NCI-H526 (cell line): ENCODE measurements at regions not wholly inside any gene's neighbourhood (a gene's known extent, or its start where the extent isn't known, plus 50 kb on each side); places are given as distances from the start of the nearest gene placed in this dataset.

ENCODE experiments used
- DNase-seq, 2 experiments: peaks; one replicate each; lab custom pipeline; 2025; lab: John Stamatoyannopoulos, UW

GRCh38 chr9:118954857-118955256, 414.4 kb downstream of the BRINP1 start:
- DNase-seq = no peak

- no peak for DNase-seq
Observed at GRCh38 chr9:118957585-118957984, 411.6 kb downstream of the BRINP1 start.

GRCh38 chr9:118959366-118959765, 409.9 kb downstream of the BRINP1 start:
- DNase-seq = no peak

- no peak for DNase-seq
Observed at GRCh38 chr9:118961857-118962256, 407.4 kb downstream of the BRINP1 start.

- DNase-seq = no peak
Observed at GRCh38 chr9:118962426-118962825, 406.8 kb downstream of the BRINP1 start.

- no peak for DNase-seq
Observed at GRCh38 chr9:118963674-118964073, 405.6 kb downstream of the BRINP1 start.

- DNase-seq = no peak
Observed at GRCh38 chr9:118967901-118968300, 401.3 kb downstream of the BRINP1 start.

GRCh38 chr9:118975736-118976135, 393.5 kb downstream of the BRINP1 start:
- no peak for DNase-seq

GRCh38 chr9:118976160-118976559, 393.1 kb downstream of the BRINP1 start:
- no peak for DNase-seq

- no peak for DNase-seq
Observed at GRCh38 chr9:118984607-118985006, 384.6 kb downstream of the BRINP1 start.

GRCh38 chr9:118985851-118986250, 383.4 kb downstream of the BRINP1 start:
- no peak for DNase-seq

GRCh38 chr9:118987167-118987566, 382.1 kb downstream of the BRINP1 start:
- DNase-seq = no peak

GRCh38 chr9:118990949-118991348, 378.3 kb downstream of the BRINP1 start:
- DNase-seq = no peak

GRCh38 chr9:118991366-118992285, 377.6 kb downstream of the BRINP1 start:
- no peak for DNase-seq

GRCh38 chr9:118992813-118993794, 376.1 kb downstream of the BRINP1 start:
- no peak for DNase-seq

- no peak for DNase-seq
Observed at GRCh38 chr9:118993965-118994364, 375.3 kb downstream of the BRINP1 start.

GRCh38 chr9:119002491-119002890, 366.7 kb downstream of the BRINP1 start:
- no peak for DNase-seq

- no peak for DNase-seq
Observed at GRCh38 chr9:119003201-119003611, 366.0 kb downstream of the BRINP1 start.

GRCh38 chr9:119003882-119004617, 365.2 kb downstream of the BRINP1 start:
- DNase-seq = no peak

GRCh38 chr9:119004618-119004990, 364.6 kb downstream of the BRINP1 start:
- no peak for DNase-seq

GRCh38 chr9:119005162-119005561, 364.1 kb downstream of the BRINP1 start:
- DNase-seq = no peak

GRCh38 chr9:119009249-119009648, 360.0 kb downstream of the BRINP1 start:
- DNase-seq = no peak
